Activated CD8-positive, alpha-beta memory T cell treated with anti-CD3 and anti-CD28 coated beads for 1 hour (primary cell): ENCODE measurements at regions not wholly inside any gene's neighbourhood (a gene's known extent, or its start where the extent isn't known, plus 50 kb on each side); places are given as distances from the start of the nearest gene placed in this dataset.

Source experiments
- DNase-seq, 2 donors: peaks; one replicate each; pipeline ENCODE4 v3.0.0-alpha.2; 2020; ENCODE audit warnings: low read depth in 1 of 2; ENCODE audit errors: extremely low read depth in 1 of 2

GRCh38 chr10:94043431-94043990, 49.8 kb downstream of the PLCE1 start:
- DNase-seq: no peak

GRCh38 chr10:94046098-94046497, 52.4 kb downstream of the PLCE1 start:
- no peak for DNase-seq

GRCh38 chr10:94047293-94047692, 53.6 kb downstream of the PLCE1 start:
- no peak for DNase-seq

- DNase-seq: no peak
These were observed 56.2 kb downstream of the PLCE1 start for GRCh38 chr10:94049911-94050310.

GRCh38 chr10:94052281-94052680, 58.5 kb downstream of the PLCE1 start:
- DNase-seq: no peak

GRCh38 chr10:94052866-94053791, 59.4 kb downstream of the PLCE1 start:
- no peak for DNase-seq

GRCh38 chr10:94059178-94059883, 65.6 kb downstream of the PLCE1 start:
- no peak for DNase-seq

GRCh38 chr10:94061026-94061425, 67.3 kb downstream of the PLCE1 start:
- DNase-seq: no peak

- no peak for DNase-seq
These were observed 68.9 kb downstream of the PLCE1 start for GRCh38 chr10:94062611-94063010.

- DNase-seq: no peak
These were observed 71.6 kb downstream of the PLCE1 start for GRCh38 chr10:94065362-94065761.

- no peak for DNase-seq
These were observed 72.1 kb downstream of the PLCE1 start for GRCh38 chr10:94065787-94066186.

- no peak for DNase-seq
These were observed 72.7 kb downstream of the PLCE1 start for GRCh38 chr10:94066411-94066810.

GRCh38 chr10:94069884-94070283, 76.2 kb downstream of the PLCE1 start:
- DNase-seq: no peak

GRCh38 chr10:94074462-94074861, 80.7 kb downstream of the PLCE1 start:
- no peak for DNase-seq

GRCh38 chr10:94075506-94075905, 81.8 kb downstream of the PLCE1 start:
- DNase-seq: no peak

GRCh38 chr10:94076325-94076841, 82.7 kb downstream of the PLCE1 start:
- no peak for DNase-seq

GRCh38 chr10:94077042-94077441, 83.3 kb downstream of the PLCE1 start:
- DNase-seq: no peak

GRCh38 chr10:94080108-94080507, 86.4 kb downstream of the PLCE1 start:
- no peak for DNase-seq

- DNase-seq: no peak
These were observed 90.0 kb downstream of the PLCE1 start for GRCh38 chr10:94083662-94084265.

GRCh38 chr10:94084344-94084743, 90.6 kb downstream of the PLCE1 start:
- DNase-seq: no peak

GRCh38 chr10:94085288-94085687, 91.6 kb downstream of the PLCE1 start:
- no peak for DNase-seq
